ENCODE measurements at regions not wholly inside any gene's neighbourhood (a gene's known extent, or its start where the extent isn't known, plus 50 kb on each side); places are given as distances from the start of the nearest gene placed in this dataset.

DNA sequence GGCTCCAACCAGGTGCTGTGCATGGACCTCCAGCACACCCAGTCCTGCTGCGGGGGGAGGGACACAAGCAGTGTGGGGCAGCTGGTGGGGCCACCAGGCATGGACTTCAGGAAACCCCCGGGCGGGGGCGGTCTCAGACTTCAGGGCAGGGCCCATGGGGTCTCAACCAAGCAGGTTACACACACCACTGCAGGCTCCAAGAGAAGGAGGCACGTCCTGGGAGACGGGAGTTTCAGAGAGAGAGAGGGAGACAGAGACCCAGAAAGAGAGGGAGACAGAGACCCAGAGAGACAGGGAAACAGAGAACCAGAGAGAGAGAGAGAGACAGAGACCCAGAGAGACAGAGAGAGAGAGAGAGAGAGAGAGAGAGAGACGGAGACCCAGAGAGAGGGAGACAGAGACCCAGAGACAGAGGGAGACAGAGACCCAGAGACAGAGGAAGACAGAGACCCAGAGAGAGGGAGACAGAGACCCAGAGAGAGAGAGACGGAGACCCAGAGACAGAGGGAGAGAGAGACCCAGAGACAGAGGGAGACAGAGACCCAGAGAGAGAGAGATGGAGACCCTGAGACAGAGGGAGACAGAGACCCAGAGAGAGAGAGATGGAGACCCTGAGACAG, 128.9 kb downstream of the NCOR2 start:
- TF ChIP-seq TAF1 (IDR thresholded peaks at IDR 0.05; ENCODE audit: low read depth, low read length) = no peak
- no peak for TF ChIP-seq POLR2AphosphoS5 (IDR thresholded peaks at IDR 0.05; ENCODE audit: low read depth, low read length)

All from GM12891 (cell line).